ENCODE measurements at regions not wholly inside any gene's neighbourhood (a gene's known extent, or its start where the extent isn't known, plus 50 kb on each side); places are given as distances from the start of the nearest gene placed in this dataset.

DNA sequence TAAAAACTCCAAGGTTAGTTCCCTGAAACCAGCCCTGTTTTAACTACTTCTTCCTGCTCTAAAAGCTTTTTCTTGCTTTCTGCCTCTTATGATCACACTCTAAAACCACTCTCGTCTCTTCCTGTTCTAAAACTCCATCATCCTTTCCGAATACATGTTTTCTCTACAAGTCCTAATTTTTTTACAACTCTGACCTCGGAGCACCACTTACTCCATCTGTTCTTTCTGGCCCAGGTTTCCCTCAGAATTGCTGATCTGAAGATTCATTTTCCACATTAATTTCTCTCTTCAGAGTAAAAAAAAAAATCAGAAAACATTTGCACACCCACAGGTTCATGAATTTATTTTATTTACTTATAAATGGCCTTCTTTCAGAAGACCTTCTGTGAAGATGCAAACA lies 265.7 kb upstream of the CADM1 start:
- no peak overlapping the region for H3K4me3 Mint-ChIP-seq
- TF ChIP-seq, protein P1, sequence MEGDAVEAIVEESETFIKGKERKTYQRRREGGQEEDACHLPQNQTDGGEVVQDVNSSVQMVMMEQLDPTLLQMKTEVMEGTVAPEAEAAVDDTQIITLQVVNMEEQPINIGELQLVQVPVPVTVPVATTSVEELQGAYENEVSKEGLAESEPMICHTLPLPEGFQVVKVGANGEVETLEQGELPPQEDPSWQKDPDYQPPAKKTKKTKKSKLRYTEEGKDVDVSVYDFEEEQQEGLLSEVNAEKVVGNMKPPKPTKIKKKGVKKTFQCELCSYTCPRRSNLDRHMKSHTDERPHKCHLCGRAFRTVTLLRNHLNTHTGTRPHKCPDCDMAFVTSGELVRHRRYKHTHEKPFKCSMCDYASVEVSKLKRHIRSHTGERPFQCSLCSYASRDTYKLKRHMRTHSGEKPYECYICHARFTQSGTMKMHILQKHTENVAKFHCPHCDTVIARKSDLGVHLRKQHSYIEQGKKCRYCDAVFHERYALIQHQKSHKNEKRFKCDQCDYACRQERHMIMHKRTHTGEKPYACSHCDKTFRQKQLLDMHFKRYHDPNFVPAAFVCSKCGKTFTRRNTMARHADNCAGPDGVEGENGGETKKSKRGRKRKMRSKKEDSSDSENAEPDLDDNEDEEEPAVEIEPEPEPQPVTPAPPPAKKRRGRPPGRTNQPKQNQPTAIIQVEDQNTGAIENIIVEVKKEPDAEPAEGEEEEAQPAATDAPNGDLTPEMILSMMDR (conservative IDR thresholded peaks at IDR 0.05): no peak

GRCh38 chr11:115767883-115768282 lies 263.7 kb upstream of the CADM1 start:
- Mint-ChIP-seq H3K4me1 (ENCODE audit: unreplicated experiment) (peaks cover 19% of the 10 kb centered on the region), H3K4me3 (no peak overlapping the region), H3K27ac (no peak overlapping the region), H3K27me3 (no peaks in the 10 kb centered on the region), H3K36me3 (no peaks in the 10 kb centered on the region), H3K9me3 (no peaks in the 10 kb centered on the region)
- TF ChIP-seq, protein P1 (conservative IDR thresholded peaks at IDR 0.05): no peak
- DNase-seq (ENCODE audit: extremely low spot score, unreplicated experiment): no peak

More for the DNA sequence above, 265.7 kb upstream of the CADM1 start:
- Mint-ChIP-seq H3K36me3 (no peaks in the 10 kb centered on the region), H3K4me1 (ENCODE audit: unreplicated experiment) (peaks cover 28% of the 10 kb centered on the region), H3K27me3 (no peaks in the 10 kb centered on the region), H3K27ac (no peak overlapping the region), H3K9me3 (no peaks in the 10 kb centered on the region)
- DNase-seq (ENCODE audit: extremely low spot score, unreplicated experiment): no peak

- Mint-ChIP-seq H3K36me3 (no peaks in the 10 kb centered on the region), H3K4me3 (no peak overlapping the region), H3K9me3 (no peaks in the 10 kb centered on the region), H3K27ac (no peak overlapping the region), H3K4me1 (ENCODE audit: unreplicated experiment) (peaks cover 19% of the 10 kb centered on the region), H3K27me3 (no peaks in the 10 kb centered on the region)
- TF ChIP-seq, protein P1 (conservative IDR thresholded peaks at IDR 0.05): no peak
- no peak for DNase-seq (ENCODE audit: extremely low spot score, unreplicated experiment)
Measured at GRCh38 chr11:115767047-115767802, 263.0 kb upstream of the CADM1 start.

DNA sequence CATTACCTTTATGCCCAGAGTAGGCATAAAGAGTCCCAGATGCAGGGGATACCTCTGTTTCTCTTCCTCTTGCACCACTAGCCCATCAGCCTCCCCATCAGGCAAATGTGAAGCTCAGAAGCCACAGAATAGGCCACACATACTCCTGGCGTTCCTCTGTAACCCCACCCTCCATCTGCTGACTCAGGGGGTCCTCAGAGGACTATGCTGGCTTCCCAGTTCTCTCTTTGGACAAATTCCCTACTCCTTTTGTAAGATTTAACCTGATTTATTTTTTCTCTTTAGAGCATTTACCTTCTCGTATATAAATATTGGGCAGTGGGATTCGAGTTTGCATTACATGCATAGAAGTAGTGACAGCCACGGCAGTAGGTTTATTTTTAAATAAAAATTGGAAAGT lies 262.3 kb upstream of the CADM1 start:
- no peak overlapping the region for H3K4me3 Mint-ChIP-seq
- no peak for DNase-seq (ENCODE audit: extremely low spot score, unreplicated experiment)
- H3K27me3 Mint-ChIP-seq: no peaks in the 10 kb centered on the region
- TF ChIP-seq, protein P1 (conservative IDR thresholded peaks at IDR 0.05): no peak
- no peaks in the 10 kb centered on the region for H3K9me3 Mint-ChIP-seq
- no peak overlapping the region for H3K27ac Mint-ChIP-seq
- H3K36me3 Mint-ChIP-seq: no peaks in the 10 kb centered on the region
- peaks cover 18% of the 10 kb centered on the region for H3K4me1 Mint-ChIP-seq (ENCODE audit: unreplicated experiment)

DNA sequence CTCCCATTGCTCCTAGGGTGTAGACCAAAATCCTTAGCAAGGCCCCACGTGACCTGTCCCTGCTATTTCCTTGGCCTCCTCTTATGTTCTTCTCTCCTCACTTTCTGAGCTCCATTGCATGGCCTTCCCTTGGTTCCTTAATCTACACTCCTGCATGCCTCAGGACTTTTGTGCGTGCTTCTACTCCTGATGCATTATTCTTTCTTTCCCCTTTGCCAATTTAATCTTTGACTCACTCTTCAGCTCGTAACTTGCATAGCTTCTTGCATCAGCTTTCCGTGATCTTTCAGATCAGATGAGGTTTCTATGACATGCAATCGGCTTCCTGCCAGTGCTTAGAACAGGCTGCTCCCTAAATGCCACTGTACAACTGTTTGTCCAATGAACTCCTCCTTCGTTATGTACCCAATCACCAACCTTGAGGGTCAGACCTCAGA lies 261.6 kb upstream of the CADM1 start:
- Mint-ChIP-seq H3K27me3 (peaks cover under 1% of the 10 kb centered on the region), H3K27ac (no peak overlapping the region), H3K9me3 (no peaks in the 10 kb centered on the region), H3K4me3 (no peak overlapping the region), H3K36me3 (no peaks in the 10 kb centered on the region), H3K4me1 (ENCODE audit: unreplicated experiment) (peaks cover 15% of the 10 kb centered on the region)
- no peak for DNase-seq (ENCODE audit: extremely low spot score, unreplicated experiment)
- TF ChIP-seq, protein P1 (conservative IDR thresholded peaks at IDR 0.05): no peak

Measured in type B pancreatic cell (in vitro differentiated cells).